Right renal cortex interstitium (tissue), 3 donors: ENCODE measurements at regions not wholly inside any gene's neighbourhood (a gene's known extent, or its start where the extent isn't known, plus 50 kb on each side); places are given as distances from the start of the nearest gene placed in this dataset.

Experiments used
- DNase-seq, 3 donors: peaks; one replicate each; pipeline ENCODE4 v3.0.0-alpha.2; 2013; ENCODE audit warnings: low read depth in 3 of 3, low spot score in 2 of 3

DNA sequence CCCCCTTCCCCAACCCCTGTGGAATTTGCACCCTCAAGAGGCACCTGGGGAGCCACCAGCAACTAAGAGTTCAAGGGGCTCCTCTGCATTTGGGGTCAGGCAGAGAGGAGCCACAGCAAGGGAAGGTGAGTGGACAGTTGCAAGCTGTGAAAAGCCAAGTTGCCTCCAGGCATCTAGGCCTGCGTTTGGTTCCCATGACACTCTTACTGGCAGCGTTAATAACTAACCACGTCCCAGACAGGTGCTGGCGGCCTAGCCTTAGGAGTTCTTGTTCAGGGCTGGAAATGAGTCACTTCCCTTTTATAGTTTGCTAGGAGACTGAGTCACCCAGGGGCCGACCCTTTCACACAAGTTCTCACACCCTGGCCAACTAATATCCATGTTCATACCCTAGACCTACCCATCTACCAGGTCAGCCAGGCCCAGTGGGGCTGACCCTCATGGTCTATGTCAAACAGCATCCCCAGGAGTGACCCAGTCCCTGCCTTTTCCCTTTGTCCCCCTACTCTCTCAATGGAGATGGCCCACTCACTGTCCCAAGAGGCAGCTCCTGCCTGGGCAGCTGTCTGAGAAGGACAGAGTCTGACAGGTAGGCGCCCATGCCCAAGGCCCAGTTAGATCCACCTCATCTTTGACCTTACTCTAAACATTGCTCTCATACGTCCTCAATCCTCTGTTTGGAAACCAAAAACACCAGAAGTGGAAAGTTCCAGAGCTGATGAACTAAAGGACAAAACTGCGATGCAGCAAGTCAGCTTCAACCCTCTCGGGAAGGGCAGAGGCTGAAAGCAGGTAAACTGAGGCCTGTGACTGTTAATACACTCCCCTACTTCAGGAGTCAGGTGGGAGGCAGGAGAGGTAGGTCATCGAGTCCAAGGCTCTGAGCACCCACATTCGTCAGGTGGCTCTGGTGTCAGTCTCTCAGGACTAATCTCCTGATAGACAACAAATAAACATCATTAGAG, 300.6 kb downstream of the SOX9 start:
- DNase-seq: peak in 1 of 3 donors; percentile 53

DNA sequence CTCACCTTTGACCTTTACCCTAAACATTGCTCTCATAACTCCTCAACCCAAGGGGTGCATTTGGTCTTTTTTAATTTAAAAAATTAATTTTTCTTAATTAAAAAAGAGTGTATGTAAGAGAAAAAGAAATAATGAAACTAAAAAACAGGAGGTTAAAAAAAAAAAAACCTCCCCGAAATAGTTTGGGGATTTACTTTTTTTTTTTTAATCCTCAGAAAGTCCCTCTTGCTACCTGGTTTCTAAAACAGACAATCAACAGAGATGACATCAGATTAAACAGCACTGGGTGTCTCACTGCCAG, 301.3 kb downstream of the SOX9 start:
- no peak for DNase-seq

DNA sequence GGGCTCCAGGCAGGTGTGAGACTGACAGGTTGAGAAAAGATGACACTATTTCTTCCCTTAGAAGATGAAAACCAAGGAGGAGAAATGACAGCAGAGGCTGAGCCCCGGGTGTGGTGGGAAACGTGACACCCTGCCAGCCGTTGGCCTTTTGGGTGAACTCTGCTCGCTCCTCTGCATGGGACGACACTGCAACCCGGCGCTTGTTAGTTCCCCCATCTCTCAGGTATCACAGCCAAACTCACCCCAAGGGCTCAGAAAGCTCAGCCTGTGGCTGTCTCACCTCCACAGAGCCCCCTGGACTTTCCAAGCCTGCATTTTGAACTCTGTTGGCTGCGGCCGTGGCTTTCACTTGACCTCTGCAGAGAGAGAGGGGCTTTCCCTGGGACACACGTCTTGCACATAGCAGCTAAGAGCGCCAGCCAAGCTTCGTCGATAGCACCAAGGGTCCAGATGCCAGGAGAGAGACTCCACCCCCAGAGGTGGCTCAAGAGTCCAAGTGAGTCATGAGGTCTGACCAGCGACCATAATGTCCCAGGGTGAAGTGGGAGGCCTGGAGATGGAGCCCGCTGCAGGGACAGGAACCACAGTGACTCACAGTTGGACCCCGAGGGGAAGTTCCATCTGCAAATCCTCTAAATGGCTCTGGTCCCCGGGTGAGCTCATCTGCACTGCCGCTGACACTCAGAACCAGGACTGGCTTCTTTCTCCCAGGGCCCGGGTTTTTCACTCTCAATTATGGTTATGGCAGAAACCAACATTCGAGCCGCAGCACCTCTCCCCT, 301.9 kb downstream of the SOX9 start:
- DNase-seq: no peak

DNA sequence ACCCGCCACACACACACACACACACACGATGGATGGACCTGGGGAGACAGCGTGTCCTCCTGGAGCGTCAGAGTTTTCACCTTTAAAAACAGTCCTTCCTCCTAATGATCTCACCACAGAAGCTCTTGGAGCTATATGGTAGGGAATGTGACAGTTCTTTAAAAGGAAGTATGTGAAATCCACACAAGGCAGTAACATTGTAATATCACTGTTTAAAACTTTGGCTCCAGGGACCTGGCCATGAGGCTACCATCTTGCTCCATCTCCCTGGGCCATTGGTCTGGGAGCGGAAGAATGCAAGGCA, 302.4 kb downstream of the SOX9 start:
- no peak for DNase-seq

DNA sequence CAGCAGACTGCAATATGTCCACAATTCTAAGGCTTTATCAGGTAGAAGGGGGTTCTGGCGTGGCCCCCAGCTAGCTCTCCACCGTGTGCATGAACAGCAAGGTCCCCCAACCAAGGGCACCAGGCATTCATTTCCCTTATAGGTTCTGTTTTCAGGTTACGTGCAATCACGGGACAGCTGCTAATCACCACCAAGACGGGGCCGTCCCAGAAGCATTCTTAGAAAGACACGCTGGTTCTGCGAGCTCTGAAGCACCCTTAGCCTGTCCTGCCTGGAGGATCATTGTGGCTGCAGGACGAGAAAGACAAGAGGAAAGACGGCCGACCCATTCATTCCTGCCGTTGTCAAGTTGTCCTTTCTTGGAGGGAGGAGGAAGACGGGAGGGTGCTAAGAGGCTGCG, 302.9 kb downstream of the SOX9 start:
- DNase-seq: no peak

DNA sequence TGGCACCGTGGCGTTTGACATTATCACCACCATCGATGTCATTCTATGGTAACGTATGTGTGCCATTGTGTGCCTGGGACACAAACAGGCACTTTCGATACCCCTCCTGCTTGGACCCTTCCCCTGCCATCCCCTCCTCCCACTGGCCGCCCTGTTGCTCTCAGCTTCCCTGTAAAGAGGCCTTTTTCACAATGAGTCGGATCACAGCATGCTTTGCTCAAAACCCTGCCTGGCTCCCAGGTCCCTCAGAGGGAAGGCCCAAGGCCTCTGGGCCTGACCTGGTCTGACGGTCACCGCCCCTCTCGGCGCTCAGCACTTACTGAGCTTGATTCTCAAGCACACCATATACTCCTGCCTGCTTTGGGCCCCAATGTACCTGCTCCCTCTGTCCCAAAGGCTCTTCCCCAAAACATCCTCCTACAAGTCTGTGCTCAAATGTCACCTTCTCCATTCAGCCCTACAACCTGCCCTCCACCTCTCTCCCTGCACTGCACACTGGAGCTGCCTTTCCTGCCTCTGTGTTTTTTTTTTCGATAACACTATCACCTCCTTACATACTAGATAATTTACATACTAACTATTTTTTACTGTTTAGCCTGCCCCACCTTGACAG, 303.8 kb downstream of the SOX9 start:
- no peak for DNase-seq

DNA sequence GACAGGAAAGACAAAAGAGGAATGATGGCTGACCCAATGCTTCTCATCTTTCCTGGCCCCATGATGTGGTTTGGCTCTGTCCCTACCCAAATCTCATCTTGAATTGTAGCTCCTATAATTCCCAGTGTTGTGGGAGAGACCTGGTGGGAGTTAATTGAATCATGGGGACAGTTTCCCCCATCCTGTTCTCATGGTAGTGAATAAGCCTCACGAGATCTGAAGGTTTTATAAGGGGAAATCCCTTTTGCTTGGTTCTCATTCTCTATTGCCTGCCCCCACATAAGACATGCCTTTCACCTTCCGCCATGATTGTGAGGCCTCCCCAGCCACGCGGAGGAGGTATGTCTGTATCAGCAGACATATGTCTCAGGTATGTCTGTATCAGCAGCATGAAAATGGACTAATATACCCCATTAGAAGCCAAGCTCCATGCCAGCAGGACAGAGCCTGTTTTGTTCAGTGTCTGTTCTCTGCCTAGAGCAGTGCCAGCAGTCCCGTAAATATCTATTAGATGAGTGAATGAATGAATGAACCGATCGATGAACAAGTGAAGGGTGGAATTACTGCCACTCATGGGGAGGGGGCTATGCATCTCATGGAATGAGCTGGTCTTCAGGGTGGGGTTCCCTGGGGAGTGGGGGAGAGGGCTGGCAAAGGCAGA, 304.4 kb downstream of the SOX9 start:
- no peak for DNase-seq

DNA sequence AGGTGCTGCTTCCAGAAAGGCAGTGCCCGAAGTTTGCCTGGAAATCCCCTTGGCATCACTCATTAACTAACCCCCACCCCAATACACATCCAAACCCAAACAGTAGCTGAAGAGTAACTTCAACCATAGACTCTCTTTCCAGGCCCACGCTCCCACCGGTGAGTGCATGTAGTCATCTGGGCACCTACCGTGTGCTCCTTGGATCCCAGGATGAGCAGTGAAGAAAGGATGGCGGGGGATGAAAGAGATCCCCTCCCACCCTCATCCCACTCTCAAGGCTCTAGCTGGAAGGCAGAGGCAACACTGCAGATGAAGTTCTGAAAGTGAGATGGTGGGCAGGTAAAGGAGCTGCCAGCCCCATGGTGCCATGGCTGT, 305.0 kb downstream of the SOX9 start:
- no peak for DNase-seq

DNA sequence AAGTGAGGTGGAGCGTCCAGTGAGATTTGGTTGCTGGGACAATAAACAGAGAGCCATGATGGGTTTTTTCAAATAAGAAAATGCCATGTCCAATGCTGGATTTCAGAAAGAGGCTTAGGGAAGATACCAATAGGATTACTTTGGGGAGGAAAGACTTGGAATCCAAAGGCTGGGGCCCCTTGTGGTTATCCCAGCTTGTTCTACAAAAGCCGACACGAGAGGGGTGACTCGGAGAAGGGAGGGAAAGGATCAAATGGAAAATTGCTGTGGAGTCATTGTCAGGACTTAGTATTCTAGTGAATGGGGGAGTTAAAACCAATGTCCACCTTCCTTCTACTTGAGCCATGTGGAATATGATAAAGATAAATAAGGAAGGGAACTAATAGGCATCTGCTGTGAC, 305.5 kb downstream of the SOX9 start:
- no peak for DNase-seq

DNA sequence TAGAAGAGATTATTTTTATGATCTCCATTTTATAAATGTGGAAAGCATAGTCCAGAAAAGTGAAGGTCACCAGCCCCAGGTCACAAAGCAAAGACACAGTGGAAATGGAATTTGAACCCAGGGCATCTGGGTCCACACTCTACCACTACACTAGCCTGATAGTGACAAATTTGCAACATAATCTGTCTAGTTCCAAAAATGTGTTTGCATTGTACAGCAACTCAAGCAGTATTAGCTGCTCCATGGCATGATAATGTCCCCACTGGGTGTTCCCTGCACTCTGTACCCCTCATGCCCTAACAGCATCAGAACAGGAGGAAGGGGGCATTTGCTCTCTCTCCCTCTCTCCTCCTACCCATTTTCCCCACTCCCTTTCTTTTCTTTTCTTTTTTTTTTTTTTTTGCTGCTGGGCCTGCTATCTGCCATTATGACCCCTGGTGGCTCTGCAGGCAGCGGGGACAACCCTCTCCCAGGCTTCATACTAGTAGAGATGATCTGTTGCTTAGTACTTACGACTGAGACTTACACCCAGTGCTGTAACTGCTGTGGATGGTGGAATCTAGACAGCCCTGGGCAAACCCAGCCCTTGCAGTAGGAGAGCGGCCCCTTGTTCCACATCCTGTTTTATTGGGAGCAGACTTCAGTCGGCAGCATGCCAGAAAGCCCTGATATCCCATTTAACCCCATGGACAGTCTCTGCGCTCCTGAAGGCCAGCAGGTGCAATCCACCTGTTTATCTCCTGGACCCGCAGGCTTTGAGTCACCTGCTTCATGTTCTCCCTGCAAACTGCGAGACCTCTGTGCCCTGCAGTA, 306.3 kb downstream of the SOX9 start:
- no peak for DNase-seq

DNA sequence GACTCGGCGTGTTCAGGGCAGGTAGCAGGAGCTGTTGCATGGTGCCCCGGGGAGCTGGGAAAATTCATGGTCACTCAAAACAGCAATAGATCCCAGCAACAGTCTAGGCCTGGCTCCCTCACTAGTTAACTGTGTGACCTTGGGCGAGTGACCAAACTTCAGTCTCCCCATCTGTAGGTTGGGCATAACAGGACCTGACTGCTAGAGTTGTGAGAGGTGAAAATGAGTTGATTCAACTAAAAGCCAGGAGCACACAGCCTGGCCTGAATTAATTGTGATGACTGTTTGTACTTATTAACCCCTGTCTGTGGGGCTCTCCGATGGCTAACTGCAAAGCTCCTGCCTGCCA, 306.9 kb downstream of the SOX9 start:
- DNase-seq: no peak

DNA sequence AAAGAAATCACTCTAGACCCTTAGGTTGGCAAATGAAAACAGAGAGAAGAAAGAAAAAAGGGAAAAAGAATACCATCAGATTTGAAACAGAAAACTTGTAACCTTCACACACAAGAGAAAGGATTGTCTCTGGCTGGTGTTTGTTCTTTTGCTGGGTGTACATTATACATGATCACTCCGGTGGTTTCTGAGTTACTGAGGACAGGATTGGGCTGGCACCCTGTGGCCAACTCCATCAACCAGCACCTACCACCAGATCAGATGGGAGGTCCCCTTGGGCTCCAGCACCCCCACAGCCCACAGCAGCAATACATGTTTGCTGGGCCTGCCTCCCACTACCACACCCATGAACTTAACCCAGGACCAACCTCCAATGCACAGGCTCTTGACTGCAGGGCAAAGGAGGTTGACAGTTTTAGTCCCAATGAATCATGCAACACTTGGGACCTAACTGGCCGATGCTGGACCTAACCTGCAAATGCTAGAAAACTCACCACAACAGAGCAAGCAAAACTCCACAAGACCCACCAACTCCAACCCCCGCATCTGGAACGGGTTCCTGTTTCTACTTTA, 308.3 kb downstream of the SOX9 start:
- no peak for DNase-seq

DNA sequence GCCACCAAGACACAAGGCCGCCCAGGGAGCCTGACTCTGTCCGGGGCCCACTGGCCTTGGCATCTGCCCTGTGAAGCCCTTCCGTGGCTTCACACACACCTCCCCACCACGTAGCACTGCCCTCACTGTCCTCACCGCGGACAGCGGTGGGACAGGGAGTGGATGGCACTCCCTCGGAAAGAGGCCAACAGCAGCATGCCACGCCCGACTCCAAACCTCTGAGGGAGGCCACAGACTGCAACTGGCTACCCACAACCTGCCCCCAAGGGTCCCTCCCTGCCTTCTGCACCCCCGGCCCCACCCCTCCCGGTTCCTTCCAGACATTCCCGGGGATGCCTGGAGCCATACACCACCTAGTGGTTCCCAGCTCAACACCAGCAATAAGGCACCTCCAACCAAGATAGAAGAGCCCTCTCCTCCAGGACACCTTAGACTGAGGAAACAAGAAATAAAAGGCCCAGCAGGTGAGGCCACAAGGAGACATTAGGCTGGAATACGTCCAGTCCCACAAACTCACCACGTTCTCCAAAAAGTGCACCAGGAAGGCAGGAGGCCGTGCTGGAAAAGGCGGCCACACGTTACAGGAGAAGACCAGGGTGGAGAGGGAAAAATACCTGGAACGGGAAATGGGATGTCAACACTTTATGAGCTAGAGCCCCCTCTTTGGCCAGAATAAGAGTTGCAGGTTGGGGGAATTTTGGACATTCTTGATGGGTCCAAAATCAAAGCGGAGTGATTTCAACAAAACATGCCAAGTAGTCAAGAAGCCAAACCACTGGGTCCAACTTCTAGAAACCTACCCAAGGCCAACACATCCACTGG, 310.0 kb downstream of the SOX9 start:
- no peak for DNase-seq

DNA sequence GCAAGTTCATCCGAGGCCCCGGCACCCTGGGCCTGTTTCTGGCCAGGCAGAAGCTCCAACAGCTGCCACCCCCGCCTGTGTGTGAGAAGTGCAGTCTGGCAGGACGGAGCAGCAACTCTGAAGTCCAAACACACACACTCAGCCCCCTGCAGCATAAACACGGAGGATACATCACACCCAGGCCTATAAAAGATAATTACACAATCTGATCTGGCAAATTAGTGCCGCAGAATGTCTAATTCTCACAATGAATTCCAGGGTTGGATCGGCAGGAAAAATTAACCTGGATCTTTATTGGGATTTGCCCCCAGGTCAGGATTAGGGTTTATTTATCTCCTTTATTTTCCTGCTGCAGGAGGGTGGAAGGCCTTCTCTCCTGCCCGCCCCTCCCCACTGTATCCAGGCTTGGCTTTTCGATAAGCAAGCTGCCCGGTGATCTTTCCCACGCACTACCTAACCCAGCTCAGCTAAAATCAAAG, 311.4 kb downstream of the SOX9 start:
- no peak for DNase-seq

DNA sequence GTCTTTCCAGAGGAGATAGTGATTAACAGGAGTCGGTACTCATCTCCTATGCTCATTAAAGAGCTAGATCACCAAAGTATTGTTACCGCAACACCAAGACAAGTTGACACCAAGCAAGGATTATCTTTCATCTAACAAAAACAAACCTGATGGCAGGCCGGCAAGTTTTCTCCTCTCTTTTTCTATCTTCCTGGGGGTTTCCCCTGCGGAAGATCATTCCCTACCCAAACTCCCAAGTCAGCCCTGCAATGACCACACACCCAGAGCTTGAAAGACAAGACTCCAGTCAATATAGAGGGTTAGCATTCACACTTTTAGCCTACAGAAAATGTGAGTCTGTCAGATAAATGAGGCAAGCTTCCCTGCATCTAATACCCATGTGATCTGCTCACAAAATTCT, 312.1 kb downstream of the SOX9 start:
- DNase-seq: no peak

DNA sequence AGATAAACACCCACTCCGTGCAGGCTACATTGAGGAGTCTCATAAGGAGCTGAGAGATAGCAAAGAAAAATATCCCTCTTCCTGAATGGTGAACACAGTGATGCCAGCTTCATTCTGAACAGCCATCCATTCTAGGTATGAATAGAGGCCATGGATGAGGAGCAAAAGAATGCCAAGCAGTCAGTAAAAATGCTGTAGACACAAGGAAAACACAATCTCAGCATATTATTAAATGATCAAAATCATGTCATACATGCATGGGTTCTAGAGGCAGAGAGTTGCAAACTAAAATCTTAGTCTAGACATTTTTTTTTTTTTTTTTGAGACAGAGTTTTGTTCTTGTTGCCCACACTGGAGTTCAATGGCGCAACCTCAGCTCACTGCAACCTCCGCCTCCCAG, 313.0 kb downstream of the SOX9 start:
- no peak for DNase-seq

DNA sequence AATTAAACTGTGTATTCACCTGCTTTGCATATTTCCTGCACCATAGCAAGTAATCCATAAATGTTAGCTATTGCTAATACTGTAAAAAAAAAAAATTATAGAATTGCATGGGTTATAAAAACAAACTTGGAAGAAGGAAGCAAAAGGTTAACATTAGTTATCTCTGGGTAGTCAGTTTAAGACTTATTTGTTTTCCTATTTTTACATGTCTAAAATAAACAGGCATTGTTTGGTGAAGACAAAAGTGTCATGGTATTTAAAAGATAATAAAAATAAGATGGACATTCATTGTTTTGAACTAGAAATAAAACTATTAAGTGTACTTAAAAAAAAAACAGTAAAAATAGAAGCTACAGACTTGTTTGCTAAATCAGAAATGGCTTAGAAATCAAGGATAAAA, 313.8 kb downstream of the SOX9 start:
- DNase-seq: no peak

DNA sequence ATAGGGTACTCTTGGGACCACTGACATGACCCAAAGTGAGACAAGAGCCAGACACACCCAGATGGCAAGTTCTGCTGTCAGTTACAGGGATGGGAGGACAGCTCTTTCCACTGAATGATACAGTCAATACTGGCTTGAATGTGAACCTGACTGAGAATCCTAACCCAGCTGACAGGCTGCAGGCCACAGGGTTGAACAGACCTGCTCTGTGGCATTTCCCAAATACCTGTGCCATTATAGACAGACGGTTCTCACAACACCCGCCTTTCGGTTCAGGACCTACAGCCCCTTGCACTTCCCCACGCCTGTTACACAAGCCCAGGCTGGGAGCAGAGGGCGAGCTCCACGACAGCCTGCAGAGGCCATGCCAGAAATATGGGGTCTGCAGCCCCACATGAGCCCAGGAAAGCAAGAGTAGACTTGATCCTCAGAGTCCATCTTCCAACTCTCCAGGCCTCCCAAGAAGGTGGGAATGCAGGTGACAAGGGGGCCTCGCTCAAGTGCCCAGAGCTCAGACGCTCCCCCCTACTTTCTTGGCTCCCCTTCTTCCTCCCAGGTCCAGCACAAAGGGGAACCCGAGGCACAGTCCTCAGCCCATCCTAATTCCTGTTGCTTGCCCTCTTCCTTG, 314.3 kb downstream of the SOX9 start:
- no peak for DNase-seq

DNA sequence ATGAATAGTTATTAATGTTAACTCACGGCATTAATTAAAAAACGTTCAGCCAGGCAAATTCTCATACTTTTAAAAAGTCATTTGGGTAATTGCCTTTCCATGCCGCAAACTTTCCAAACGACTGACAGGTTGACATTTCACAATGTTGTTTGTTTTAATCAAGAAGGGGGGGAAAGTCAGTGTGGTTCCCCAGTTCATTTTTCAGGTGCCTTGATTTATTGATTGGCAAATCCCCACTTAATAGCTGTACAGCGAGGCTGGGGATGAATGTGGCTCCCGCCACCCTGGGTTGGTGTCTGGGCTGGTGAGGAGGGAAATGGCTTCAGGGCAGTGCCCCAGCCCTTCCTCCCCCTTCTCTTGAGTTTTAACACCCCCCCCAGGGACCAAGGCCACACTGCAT, 318.0 kb downstream of the SOX9 start:
- no peak for DNase-seq
